ENCODE measurements at regions not wholly inside any gene's neighbourhood (a gene's known extent, or its start where the extent isn't known, plus 50 kb on each side); places are given as distances from the start of the nearest gene placed in this dataset.

- TF ChIP-seq POLR2A (IDR thresholded peaks at IDR 0.05): no peak
- no peak for TF ChIP-seq POLR2AphosphoS5 (IDR thresholded peaks at IDR 0.05; ENCODE audit: insufficient read depth in 1 of 2, low read depth in 1 of 2)
- TF ChIP-seq CTCF (IDR thresholded peaks at IDR 0.05): no peak
- H3K27ac ChIP-seq: peak overlapping the region; percentile 84
- H3K9me3 ChIP-seq: no peaks in the 10 kb centered on the region
- H3K4me3 ChIP-seq: no peak overlapping the region
- H3K4me1 ChIP-seq: peaks cover 62% of the 10 kb centered on the region
- intact Hi-C loops (cut with DNase I): no loop called here
- H3K36me3 ChIP-seq: no peaks in the 10 kb centered on the region
- no peaks in the 10 kb centered on the region for H3K27me3 ChIP-seq
- peak in 1 of 2 donors; percentile 88 for DNase-seq (ENCODE audit: extremely low spot score in 2 of 2)
These were observed 213.1 kb downstream of the SEC14L1 start for GRCh38 chr17:77353684-77354419.

- H3K4me3 ChIP-seq: no peak overlapping the region
- TF ChIP-seq POLR2AphosphoS5 (IDR thresholded peaks at IDR 0.05; ENCODE audit: insufficient read depth in 1 of 2, low read depth in 1 of 2): no peak
- TF ChIP-seq CTCF (IDR thresholded peaks at IDR 0.05): no peak
- TF ChIP-seq POLR2A (IDR thresholded peaks at IDR 0.05): no peak
- peaks cover 63% of the 10 kb centered on the region for H3K4me1 ChIP-seq
- H3K36me3 ChIP-seq: no peaks in the 10 kb centered on the region
- H3K27ac ChIP-seq: peak overlapping the region; percentile 84
- no peak for DNase-seq (ENCODE audit: extremely low spot score in 2 of 2)
- H3K27me3 ChIP-seq: no peaks in the 10 kb centered on the region
- intact Hi-C loops (cut with DNase I): no loop called here
- H3K9me3 ChIP-seq: no peaks in the 10 kb centered on the region
These were observed 213.6 kb downstream of the SEC14L1 start for GRCh38 chr17:77354420-77354669.

- Histone ChIP-seq H3K27me3 (no peaks in the 10 kb centered on the region), H3K4me3 (no peak overlapping the region), H3K27ac (peak overlapping the region; percentile 84), H3K9me3 (no peaks in the 10 kb centered on the region), H3K36me3 (no peaks in the 10 kb centered on the region), H3K4me1 (peaks cover 58% of the 10 kb centered on the region)
- no peak for TF ChIP-seq CTCF (IDR thresholded peaks at IDR 0.05)
- no peak for TF ChIP-seq POLR2A (IDR thresholded peaks at IDR 0.05)
- peak; percentile 58 to 94 for TF ChIP-seq POLR2AphosphoS5 (IDR thresholded peaks at IDR 0.05; ENCODE audit: insufficient read depth in 1 of 2, low read depth in 1 of 2)
- peak in 1 of 2 donors; percentile 99 for DNase-seq (ENCODE audit: extremely low spot score in 2 of 2)
- intact Hi-C loops (cut with DNase I): no loop called here
These were observed 214.1 kb downstream of the SEC14L1 start for GRCh38 chr17:77354670-77355455.

- Histone ChIP-seq H3K4me3 (no peak overlapping the region), H3K4me1 (peaks cover 45% of the 10 kb centered on the region), H3K9me3 (no peaks in the 10 kb centered on the region), H3K36me3 (no peaks in the 10 kb centered on the region), H3K27ac (peak overlapping the region; percentile 72), H3K27me3 (no peaks in the 10 kb centered on the region)
- intact Hi-C loops (cut with DNase I): no loop called here
- TF ChIP-seq POLR2A (IDR thresholded peaks at IDR 0.05): no peak
- TF ChIP-seq POLR2AphosphoS5 (IDR thresholded peaks at IDR 0.05; ENCODE audit: insufficient read depth in 1 of 2, low read depth in 1 of 2): no peak
- TF ChIP-seq CTCF (IDR thresholded peaks at IDR 0.05): no peak
- peak in 1 of 2 donors; percentile 87 for DNase-seq (ENCODE audit: extremely low spot score in 2 of 2)
These were observed 215.4 kb downstream of the SEC14L1 start for GRCh38 chr17:77356109-77356689.

Measured in vagina (tissue), 2 donors.